ENCODE measurements at regions not wholly inside any gene's neighbourhood (a gene's known extent, or its start where the extent isn't known, plus 50 kb on each side); places are given as distances from the start of the nearest gene placed in this dataset.

GRCh38 chr20:40953416-40953815 is 75.2 kb upstream of the TOP1 start:
- Histone ChIP-seq H4K20me1 (ENCODE audit: insufficient read depth, low read length) (no peaks in the 10 kb centered on the region), H3K4me3 (ENCODE audit: insufficient read depth, low read depth, low read length) (no peak overlapping the region), H2AFZ (ENCODE audit: low read depth, low read length) (no peak overlapping the region), H3K4me2 (ENCODE audit: low read length) (no peak overlapping the region), H3K9me3 (ENCODE audit: insufficient read depth, low read depth, low read length) (peaks cover 6% of the 10 kb centered on the region), H3K27me3 (ENCODE audit: insufficient read depth, low read length) (no peaks in the 10 kb centered on the region), H3K4me1 (ENCODE audit: insufficient read depth, low read length) (peaks cover 2% of the 10 kb centered on the region), H3K36me3 (ENCODE audit: insufficient read depth, low read length) (no peaks in the 10 kb centered on the region), H3K9ac (ENCODE audit: low read length) (no peak overlapping the region), H3K79me2 (ENCODE audit: insufficient read depth, low read length) (no peaks in the 10 kb centered on the region), H3K27ac (ENCODE audit: low read depth, low read length) (no peak overlapping the region)
- no peak for FAIRE-seq
- H3K4me3 Mint-ChIP-seq (ENCODE audit: unreplicated experiment), result no peak overlapping the region
- H3K4me1 Mint-ChIP-seq (ENCODE audit: low read depth, unreplicated experiment), result no peaks in the 10 kb centered on the region
- H3K27me3 Mint-ChIP-seq (ENCODE audit: low read depth, unreplicated experiment), result peaks cover 18% of the 10 kb centered on the region
- DNase-seq (ENCODE audit: low read depth), result no peak
- no peak overlapping the region for H3K27ac Mint-ChIP-seq (ENCODE audit: unreplicated experiment)
- peaks cover 9% of the 10 kb centered on the region for H3K9me3 Mint-ChIP-seq (ENCODE audit: unreplicated experiment)
- no peaks in the 10 kb centered on the region for H3K36me3 Mint-ChIP-seq (ENCODE audit: low read depth, unreplicated experiment)
- TF ChIP-seq CTCF (IDR thresholded peaks at IDR 0.05; ENCODE audit: insufficient read depth, low read depth, low read length) (no peak), EZH2 (IDR thresholded peaks at IDR 0.05; ENCODE audit: insufficient read depth, low read length) (no peak)

DNA sequence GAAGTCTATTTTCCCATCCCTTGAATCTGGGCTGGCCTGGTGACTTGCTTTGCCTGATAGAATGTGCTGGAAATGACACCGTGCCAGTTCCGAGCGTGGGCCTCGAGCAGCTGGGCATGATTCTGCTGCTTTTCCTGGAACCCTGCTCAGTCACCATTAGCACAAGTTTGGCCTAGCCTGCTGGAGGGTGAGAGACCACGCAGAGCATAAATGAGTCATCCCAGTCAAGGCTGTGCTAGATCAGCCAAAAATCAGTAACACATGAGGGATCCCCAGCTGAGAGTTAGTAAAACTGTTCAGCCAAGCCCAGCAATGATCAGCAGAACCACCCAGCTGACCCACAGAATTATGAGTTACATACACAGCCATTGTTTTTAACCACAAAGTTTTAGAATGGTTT is 74.8 kb upstream of the TOP1 start:
- no peak overlapping the region for H3K27ac ChIP-seq (ENCODE audit: low read depth, low read length)
- no peaks in the 10 kb centered on the region for H3K4me1 ChIP-seq (ENCODE audit: insufficient read depth, low read length)
- Mint-ChIP-seq H3K36me3 (ENCODE audit: low read depth, unreplicated experiment) (no peaks in the 10 kb centered on the region), H3K4me3 (ENCODE audit: unreplicated experiment) (no peak overlapping the region), H3K27ac (ENCODE audit: unreplicated experiment) (no peak overlapping the region), H3K27me3 (ENCODE audit: low read depth, unreplicated experiment) (peaks cover 18% of the 10 kb centered on the region), H3K4me1 (ENCODE audit: low read depth, unreplicated experiment) (no peaks in the 10 kb centered on the region), H3K9me3 (ENCODE audit: unreplicated experiment) (peaks cover 9% of the 10 kb centered on the region)
- TF ChIP-seq EZH2 (IDR thresholded peaks at IDR 0.05; ENCODE audit: insufficient read depth, low read length) (no peak), CTCF (IDR thresholded peaks at IDR 0.05; ENCODE audit: insufficient read depth, low read depth, low read length) (no peak)
- H3K9ac ChIP-seq (ENCODE audit: low read length), result no peak overlapping the region
- H4K20me1 ChIP-seq (ENCODE audit: insufficient read depth, low read length), result no peaks in the 10 kb centered on the region
- H2AFZ ChIP-seq (ENCODE audit: low read depth, low read length), result no peak overlapping the region
- H3K27me3 ChIP-seq (ENCODE audit: insufficient read depth, low read length), result no peaks in the 10 kb centered on the region
- H3K79me2 ChIP-seq (ENCODE audit: insufficient read depth, low read length), result no peaks in the 10 kb centered on the region
- no peak overlapping the region for H3K4me2 ChIP-seq (ENCODE audit: low read length)
- peaks cover 6% of the 10 kb centered on the region for H3K9me3 ChIP-seq (ENCODE audit: insufficient read depth, low read depth, low read length)
- peak; percentile 36 for DNase-seq (ENCODE audit: low read depth)
- FAIRE-seq, result no peak
- no peak overlapping the region for H3K4me3 ChIP-seq (ENCODE audit: insufficient read depth, low read depth, low read length)
- no peaks in the 10 kb centered on the region for H3K36me3 ChIP-seq (ENCODE audit: insufficient read depth, low read length)

DNA sequence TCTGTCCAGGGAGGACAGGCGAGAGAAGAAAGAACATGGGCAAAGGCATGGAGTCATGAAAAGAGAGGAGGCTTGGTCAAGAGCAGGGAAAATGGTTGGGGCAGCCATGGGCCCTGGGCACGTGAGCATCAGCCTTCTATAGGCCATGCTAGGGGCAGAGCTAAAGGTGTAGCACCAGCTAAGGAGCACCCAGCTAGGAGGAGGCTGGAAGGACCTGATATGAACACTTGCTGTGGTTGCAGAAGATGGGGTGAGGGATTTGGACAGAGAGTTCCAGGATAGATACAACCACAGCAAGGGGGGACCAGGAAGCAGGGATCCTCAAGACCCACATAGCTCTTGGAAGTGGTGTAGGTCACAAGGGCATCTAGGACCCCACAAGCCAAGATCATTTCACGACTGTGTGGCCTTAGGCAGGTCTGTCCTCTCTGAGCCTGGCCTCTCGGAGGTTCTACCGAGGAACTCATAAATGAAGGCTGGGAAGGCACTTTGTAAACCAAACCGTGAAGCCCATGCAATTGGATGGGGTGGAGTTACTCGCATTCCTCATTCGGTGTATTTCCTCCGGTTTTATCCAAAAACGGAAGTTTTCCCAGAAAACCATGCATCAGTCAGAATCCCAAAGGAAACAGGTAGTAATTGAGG is 74.0 kb upstream of the TOP1 start:
- Histone ChIP-seq H3K9ac (ENCODE audit: low read length) (no peak overlapping the region), H4K20me1 (ENCODE audit: insufficient read depth, low read length) (no peaks in the 10 kb centered on the region), H2AFZ (ENCODE audit: low read depth, low read length) (no peak overlapping the region), H3K4me3 (ENCODE audit: insufficient read depth, low read depth, low read length) (no peak overlapping the region), H3K9me3 (ENCODE audit: insufficient read depth, low read depth, low read length) (peaks cover 6% of the 10 kb centered on the region), H3K27me3 (ENCODE audit: insufficient read depth, low read length) (no peaks in the 10 kb centered on the region), H3K4me2 (ENCODE audit: low read length) (no peak overlapping the region), H3K36me3 (ENCODE audit: insufficient read depth, low read length) (no peaks in the 10 kb centered on the region), H3K4me1 (ENCODE audit: insufficient read depth, low read length) (no peaks in the 10 kb centered on the region), H3K27ac (ENCODE audit: low read depth, low read length) (no peak overlapping the region), H3K79me2 (ENCODE audit: insufficient read depth, low read length) (no peaks in the 10 kb centered on the region)
- peaks cover 18% of the 10 kb centered on the region for H3K27me3 Mint-ChIP-seq (ENCODE audit: low read depth, unreplicated experiment)
- H3K4me3 Mint-ChIP-seq (ENCODE audit: unreplicated experiment), result no peak overlapping the region
- TF ChIP-seq CTCF (IDR thresholded peaks at IDR 0.05; ENCODE audit: insufficient read depth, low read depth, low read length) (no peak), EZH2 (IDR thresholded peaks at IDR 0.05; ENCODE audit: insufficient read depth, low read length) (no peak)
- H3K4me1 Mint-ChIP-seq (ENCODE audit: low read depth, unreplicated experiment), result no peaks in the 10 kb centered on the region
- H3K9me3 Mint-ChIP-seq (ENCODE audit: unreplicated experiment), result peaks cover 9% of the 10 kb centered on the region
- no peak overlapping the region for H3K27ac Mint-ChIP-seq (ENCODE audit: unreplicated experiment)
- FAIRE-seq, result no peak
- no peak for DNase-seq (ENCODE audit: low read depth)
- H3K36me3 Mint-ChIP-seq (ENCODE audit: low read depth, unreplicated experiment), result no peaks in the 10 kb centered on the region
